Hepatocyte (in vitro differentiated cells): ENCODE measurements at regions not wholly inside any gene's neighbourhood (a gene's known extent, or its start where the extent isn't known, plus 50 kb on each side); places are given as distances from the start of the nearest gene placed in this dataset.

Source experiments
- CTCF ChIP-seq: fragments of 200-600 bp; sonication (generic); IDR thresholded peaks from 2 replicates; pipeline ENCODE4 v1.5.1; 2016; ENCODE audit warnings: antibody characterized with exemption, mild to moderate bottlenecking; ENCODE audit not compliant: poor library complexity
- EZH2 ChIP-seq: fragments of 200-600 bp; sonication (generic); IDR thresholded peaks from 2 replicates; pipeline ENCODE4 v1.6.1; 2016; ENCODE audit warnings: antibody characterized with exemption, mild to moderate bottlenecking, borderline replicate concordance
- EZH2phosphoT487 ChIP-seq: fragments of 200-600 bp; sonication (generic); IDR thresholded peaks from one replicate; pipeline ENCODE4 v1.6.1; 2018; ENCODE audit warnings: antibody characterized with exemption, mild to moderate bottlenecking, low read depth, moderate library complexity; ENCODE audit not compliant: unreplicated experiment, severe bottlenecking

- TF ChIP-seq CTCF: no peak
- TF ChIP-seq EZH2: no peak
- no peak for TF ChIP-seq EZH2phosphoT487
Observed at GRCh38 chr4:125705681-125706080, 390.9 kb downstream of the FAT4 start.
